ENCODE measurements at regions not wholly inside any gene's neighbourhood (a gene's known extent, or its start where the extent isn't known, plus 50 kb on each side); places are given as distances from the start of the nearest gene placed in this dataset.

- TF ChIP-seq CTCF (IDR thresholded peaks at IDR 0.05) = no peak
- no peak for TF ChIP-seq POLR2A (IDR thresholded peaks at IDR 0.05)
- no peak for TF ChIP-seq EP300 (IDR thresholded peaks at IDR 0.05)
Observed at GRCh38 chr3:87358066-87358465, 81.7 kb upstream of the POU1F1 start.
